GM04504 (cell line): ENCODE measurements at regions not wholly inside any gene's neighbourhood (a gene's known extent, or its start where the extent isn't known, plus 50 kb on each side); places are given as distances from the start of the nearest gene placed in this dataset.

Source experiments
- DNase-seq: peaks from one replicate; pipeline ENCODE4 v3.0.0-alpha.2; 2012; ENCODE audit warnings: low read depth

- no peak for DNase-seq
Measured at GRCh38 chr2:177314722-177315264, 50.3 kb upstream of the NFE2L2 start.

GRCh38 chr2:177315364-177315763 is 50.8 kb upstream of the NFE2L2 start:
- no peak for DNase-seq

GRCh38 chr2:177316756-177317155 is 52.2 kb upstream of the NFE2L2 start:
- no peak for DNase-seq

- no peak for DNase-seq
Measured at GRCh38 chr2:177317443-177317842, 52.9 kb upstream of the NFE2L2 start.

GRCh38 chr2:177317857-177318256 is 53.3 kb upstream of the NFE2L2 start:
- DNase-seq: no peak

GRCh38 chr2:177318613-177319012 is 54.1 kb upstream of the NFE2L2 start:
- DNase-seq: no peak

GRCh38 chr2:177320596-177320995 is 56.1 kb upstream of the NFE2L2 start:
- no peak for DNase-seq

GRCh38 chr2:177322801-177323261 is 58.3 kb upstream of the NFE2L2 start:
- DNase-seq: no peak

GRCh38 chr2:177324797-177325196 is 60.3 kb upstream of the NFE2L2 start:
- DNase-seq: no peak

- peak; percentile 22 for DNase-seq
Measured at GRCh38 chr2:177325554-177325953, 61.0 kb upstream of the NFE2L2 start.

- no peak for DNase-seq
Measured at GRCh38 chr2:177326005-177326404, 61.5 kb upstream of the NFE2L2 start.

- DNase-seq: no peak
Measured at GRCh38 chr2:177326591-177326990, 62.1 kb upstream of the NFE2L2 start.

- no peak for DNase-seq
Measured at GRCh38 chr2:177327009-177327408, 62.5 kb upstream of the NFE2L2 start.

GRCh38 chr2:177328056-177328455 is 63.5 kb upstream of the NFE2L2 start:
- no peak for DNase-seq

GRCh38 chr2:177329064-177329463 is 63.5 kb upstream of the AGPS start:
- DNase-seq: no peak

- no peak for DNase-seq
Measured at GRCh38 chr2:177331466-177331997, 61.0 kb upstream of the AGPS start.

GRCh38 chr2:177332026-177332991 is 60.3 kb upstream of the AGPS start:
- DNase-seq: peak; percentile 65

- no peak for DNase-seq
Measured at GRCh38 chr2:177332992-177333388, 59.6 kb upstream of the AGPS start.

GRCh38 chr2:177334940-177335543 is 57.5 kb upstream of the AGPS start:
- peak; percentile 21 for DNase-seq

- DNase-seq: no peak
Measured at GRCh38 chr2:177335917-177336450, 56.6 kb upstream of the AGPS start.

- no peak for DNase-seq
Measured at GRCh38 chr2:177338177-177338721, 54.3 kb upstream of the AGPS start.

GRCh38 chr2:177340158-177340557 is 52.4 kb upstream of the AGPS start:
- no peak for DNase-seq
